Fibroblast of lung (primary cell): ENCODE measurements at regions not wholly inside any gene's neighbourhood (a gene's known extent, or its start where the extent isn't known, plus 50 kb on each side); places are given as distances from the start of the nearest gene placed in this dataset.

Experiments used
- DNase-seq, 2 donors: peaks; one replicate each; pipeline versions ENCODE4 v3.0.0 to v3.0.0-alpha.2; 2010; ENCODE audit warnings: low read depth in 2 of 2
- H2AFZ ChIP-seq: 2 replicates; pipeline ENCODE4 v1.5.1; 2012; ENCODE audit warnings: low read length, control low read depth, inconsistent platforms
- H3K27ac ChIP-seq: 2 replicates; pipeline ENCODE4 v1.5.1; 2011; ENCODE audit warnings: low read length, control low read depth; ENCODE audit not compliant: insufficient read depth
- H3K27me3 ChIP-seq: 2 replicates; pipeline ENCODE4 v1.5.1; 2011; ENCODE audit warnings: mild to moderate bottlenecking, low read length; ENCODE audit not compliant: control insufficient read depth, insufficient read depth
- H3K36me3 ChIP-seq: 2 replicates; pipeline ENCODE4 v1.5.1; 2011; ENCODE audit warnings: low read length; ENCODE audit not compliant: control insufficient read depth, insufficient read depth
- H3K4me1 ChIP-seq: 2 replicates; pipeline ENCODE4 v1.5.1; 2011; ENCODE audit warnings: low read length; ENCODE audit not compliant: control insufficient read depth, insufficient read depth; ENCODE audit errors: extremely low read depth
- H3K4me2 ChIP-seq: 2 replicates; pipeline ENCODE4 v1.5.1; 2011; ENCODE audit warnings: low read length, control low read depth; ENCODE audit not compliant: insufficient read depth; ENCODE audit errors: extremely low read depth
- H3K4me3 ChIP-seq, 4 experiments: fragments of 200-600 bp in 1 of 4; sonication (generic) in 1 of 4; replicated peaks in 1 of 4; 2 replicates each; pipeline ENCODE4 v1.5.1; 2011 to 2016; ENCODE audit warnings: low read length in 4 of 4, low read depth in 3 of 4, mild to moderate bottlenecking in 3 of 4, control low read depth in 2 of 4, inconsistent platforms in 1 of 4, mixed read lengths in 1 of 4; ENCODE audit not compliant: insufficient read depth in 1 of 4; ENCODE audit errors: control extremely low read depth in 1 of 4
- H3K79me2 ChIP-seq: 2 replicates; pipeline ENCODE4 v1.5.1; 2012; ENCODE audit warnings: mild to moderate bottlenecking, low read length, inconsistent platforms; ENCODE audit not compliant: control insufficient read depth, insufficient read depth
- H3K9ac ChIP-seq: 2 replicates; pipeline ENCODE4 v1.5.1; 2011; ENCODE audit warnings: mild to moderate bottlenecking, low read length, control low read depth; ENCODE audit not compliant: insufficient read depth
- H3K9me3 ChIP-seq: 2 replicates; pipeline ENCODE4 v1.5.1; 2012; ENCODE audit warnings: low read depth, low read length; ENCODE audit not compliant: control insufficient read depth, insufficient read depth
- H4K20me1 ChIP-seq: 2 replicates; pipeline ENCODE4 v1.5.1; 2011; ENCODE audit warnings: low read length; ENCODE audit not compliant: control insufficient read depth, insufficient read depth; ENCODE audit errors: extremely low read depth
- EZH2 ChIP-seq: IDR thresholded peaks from 2 replicates; pipeline ENCODE4 v1.5.1; 2012; ENCODE audit warnings: low read length, control low read depth, mild to moderate bottlenecking; ENCODE audit errors: missing control alignments
- TF ChIP-seq, protein P1 (sequence below), 2 donors: IDR thresholded peaks in 1 of 2; conservative IDR thresholded peaks in 1 of 2; 1 replicate in 1 of 2; 2 replicates in 1 of 2; pipeline ENCODE4 v1.5.1; 2011 to 2012; ENCODE audit warnings: low read length in 2 of 2, control low read depth in 1 of 2, inconsistent platforms in 1 of 2, low read depth in 1 of 2, mild to moderate bottlenecking in 1 of 2

DNA sequence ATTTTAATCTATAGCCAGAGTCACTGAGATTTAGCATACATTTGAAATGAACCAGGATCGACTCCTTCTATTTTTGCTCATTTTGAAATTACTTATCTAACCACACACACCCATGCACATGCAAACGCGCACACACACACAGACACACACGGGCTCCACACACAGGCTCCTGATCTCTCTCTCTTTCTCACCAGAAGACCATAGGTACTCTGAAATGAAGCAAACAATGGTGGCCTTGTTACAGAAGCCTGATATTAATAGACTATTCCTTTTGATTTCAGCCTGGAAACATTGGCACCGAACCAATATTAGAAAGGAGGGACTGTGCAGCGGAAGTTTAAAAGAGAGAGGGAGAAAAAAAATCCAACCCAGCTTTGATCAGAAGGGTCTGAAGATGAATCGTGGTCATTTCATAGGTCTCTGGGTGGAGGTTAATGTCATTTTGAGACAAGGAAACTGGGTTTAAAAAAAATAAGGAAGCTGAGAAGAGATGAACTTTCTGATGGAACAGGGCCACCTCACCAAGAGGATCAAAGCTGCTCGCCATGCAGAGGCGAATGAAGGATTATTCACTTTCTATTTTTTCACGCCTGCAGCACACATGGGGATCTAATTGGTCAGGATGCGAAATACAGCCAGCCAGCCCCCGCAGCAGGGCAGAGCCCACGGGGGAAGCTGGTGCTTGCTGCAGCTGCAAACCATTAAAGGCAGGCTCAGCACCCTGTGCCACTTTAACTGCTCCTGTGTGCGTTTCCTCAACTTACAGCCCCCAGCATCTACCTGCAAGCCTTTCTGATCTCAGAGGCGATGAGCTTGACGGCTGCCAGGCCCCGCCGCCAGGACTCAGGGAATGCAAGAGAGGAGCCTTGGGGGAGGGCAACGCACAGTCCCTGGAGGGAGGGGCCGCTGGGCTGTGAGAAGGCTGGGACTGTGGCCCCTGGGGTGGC lies 88.8 kb downstream of the HES1 start:
- DNase-seq = no peak
- H3K79me2 ChIP-seq = no peaks in the 10 kb centered on the region
- TF ChIP-seq EZH2 = no peak
- TF ChIP-seq, protein P1, sequence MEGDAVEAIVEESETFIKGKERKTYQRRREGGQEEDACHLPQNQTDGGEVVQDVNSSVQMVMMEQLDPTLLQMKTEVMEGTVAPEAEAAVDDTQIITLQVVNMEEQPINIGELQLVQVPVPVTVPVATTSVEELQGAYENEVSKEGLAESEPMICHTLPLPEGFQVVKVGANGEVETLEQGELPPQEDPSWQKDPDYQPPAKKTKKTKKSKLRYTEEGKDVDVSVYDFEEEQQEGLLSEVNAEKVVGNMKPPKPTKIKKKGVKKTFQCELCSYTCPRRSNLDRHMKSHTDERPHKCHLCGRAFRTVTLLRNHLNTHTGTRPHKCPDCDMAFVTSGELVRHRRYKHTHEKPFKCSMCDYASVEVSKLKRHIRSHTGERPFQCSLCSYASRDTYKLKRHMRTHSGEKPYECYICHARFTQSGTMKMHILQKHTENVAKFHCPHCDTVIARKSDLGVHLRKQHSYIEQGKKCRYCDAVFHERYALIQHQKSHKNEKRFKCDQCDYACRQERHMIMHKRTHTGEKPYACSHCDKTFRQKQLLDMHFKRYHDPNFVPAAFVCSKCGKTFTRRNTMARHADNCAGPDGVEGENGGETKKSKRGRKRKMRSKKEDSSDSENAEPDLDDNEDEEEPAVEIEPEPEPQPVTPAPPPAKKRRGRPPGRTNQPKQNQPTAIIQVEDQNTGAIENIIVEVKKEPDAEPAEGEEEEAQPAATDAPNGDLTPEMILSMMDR (conservative IDR thresholded peaks at IDR 0.05 in 1 of 2, IDR thresholded peaks at IDR 0.05 in 1 of 2; ENCODE audit: low read depth in 1 of 2, low read length in 2 of 2) = no peak
- H3K36me3 ChIP-seq = no peaks in the 10 kb centered on the region
- no peak overlapping the region for H3K9ac ChIP-seq
- no peak overlapping the region for H2AFZ ChIP-seq
- H3K9me3 ChIP-seq = no peaks in the 10 kb centered on the region
- peaks cover 5% of the 10 kb centered on the region for H3K27me3 ChIP-seq
- no peak overlapping the region for H3K4me3 ChIP-seq
- H4K20me1 ChIP-seq = no peaks in the 10 kb centered on the region
- H3K27ac ChIP-seq = no peak overlapping the region
- no peak overlapping the region for H3K4me2 ChIP-seq
- H3K4me1 ChIP-seq = no peaks in the 10 kb centered on the region

DNA sequence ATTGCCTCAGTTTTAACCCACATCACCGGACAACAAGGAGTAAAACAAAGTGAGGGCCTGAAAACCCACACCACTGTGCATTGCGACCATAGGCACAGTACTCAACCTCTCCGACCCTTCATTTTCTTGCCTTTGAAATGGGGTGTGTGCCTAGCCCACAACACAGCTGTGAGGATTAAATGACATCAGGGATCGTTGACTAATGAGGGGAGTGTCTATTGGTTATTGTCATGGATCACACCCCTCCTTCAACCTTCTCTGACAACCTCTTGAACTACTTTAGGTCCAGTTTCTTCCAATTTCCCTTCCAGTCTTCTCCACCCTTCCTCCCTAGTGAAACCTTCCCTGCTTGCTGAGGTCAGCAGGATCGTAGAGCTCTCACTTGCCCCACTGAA lies 89.5 kb downstream of the HES1 start:
- Histone ChIP-seq H3K27me3 (peaks cover 5% of the 10 kb centered on the region), H3K4me3 (no peak overlapping the region), H4K20me1 (no peaks in the 10 kb centered on the region), H2AFZ (no peak overlapping the region), H3K36me3 (no peaks in the 10 kb centered on the region), H3K4me2 (no peak overlapping the region), H3K79me2 (no peaks in the 10 kb centered on the region), H3K27ac (no peak overlapping the region), H3K9me3 (no peaks in the 10 kb centered on the region), H3K4me1 (no peaks in the 10 kb centered on the region), H3K9ac (no peak overlapping the region)
- DNase-seq = no peak
- TF ChIP-seq, protein P1 (conservative IDR thresholded peaks at IDR 0.05 in 1 of 2, IDR thresholded peaks at IDR 0.05 in 1 of 2; ENCODE audit: low read depth in 1 of 2, low read length in 2 of 2) = no peak
- TF ChIP-seq EZH2 = no peak

DNA sequence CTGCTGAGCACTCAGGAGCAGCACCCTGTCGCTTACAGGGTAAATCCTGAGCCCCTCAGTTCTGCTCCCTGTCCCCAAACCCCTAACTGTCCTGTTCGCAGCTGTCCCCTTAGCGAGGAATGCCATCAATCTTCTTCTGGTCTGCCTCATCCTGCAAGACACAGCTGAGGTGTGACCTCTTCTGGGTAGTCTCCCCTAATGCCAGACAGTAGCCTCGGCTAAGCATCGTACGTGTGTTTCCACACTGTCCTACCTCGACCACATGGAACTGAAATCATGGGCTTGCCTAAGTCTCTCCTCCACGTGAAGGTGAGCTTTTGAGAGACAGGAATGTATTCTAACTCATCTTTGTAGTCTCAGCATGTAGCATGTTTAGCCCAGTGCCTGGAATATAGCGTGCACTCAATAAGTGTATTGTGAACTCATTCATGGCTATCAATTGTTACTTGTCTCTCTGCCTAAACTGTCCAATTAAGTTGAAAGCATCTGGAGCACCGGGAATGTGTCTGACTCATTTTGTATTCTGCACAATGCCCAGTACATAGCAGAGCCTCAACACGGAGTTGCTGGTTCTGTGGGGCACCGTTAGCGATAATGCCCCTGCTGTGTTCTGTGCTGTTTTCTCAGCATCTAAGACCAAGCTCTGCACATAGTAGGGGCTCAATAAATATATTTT lies 90.2 kb downstream of the HES1 start:
- H3K4me1 ChIP-seq = no peaks in the 10 kb centered on the region
- no peaks in the 10 kb centered on the region for H3K9me3 ChIP-seq
- H4K20me1 ChIP-seq = no peaks in the 10 kb centered on the region
- no peak for TF ChIP-seq EZH2
- TF ChIP-seq, protein P1 (conservative IDR thresholded peaks at IDR 0.05 in 1 of 2, IDR thresholded peaks at IDR 0.05 in 1 of 2; ENCODE audit: low read depth in 1 of 2, low read length in 2 of 2) = no peak
- no peak overlapping the region for H3K4me3 ChIP-seq
- H3K36me3 ChIP-seq = no peaks in the 10 kb centered on the region
- peak in 1 of 2 donors; percentile 67 for DNase-seq
- no peak overlapping the region for H2AFZ ChIP-seq
- H3K9ac ChIP-seq = no peak overlapping the region
- no peak overlapping the region for H3K4me2 ChIP-seq
- peaks cover 5% of the 10 kb centered on the region for H3K27me3 ChIP-seq
- H3K27ac ChIP-seq = no peak overlapping the region
- H3K79me2 ChIP-seq = no peaks in the 10 kb centered on the region
